ENCODE measurements at regions not wholly inside any gene's neighbourhood (a gene's known extent, or its start where the extent isn't known, plus 50 kb on each side); places are given as distances from the start of the nearest gene placed in this dataset.

GRCh38 chr5:159645179-159645846, 271.0 kb upstream of the ADRA1B start:
- TF ChIP-seq, protein P1, sequence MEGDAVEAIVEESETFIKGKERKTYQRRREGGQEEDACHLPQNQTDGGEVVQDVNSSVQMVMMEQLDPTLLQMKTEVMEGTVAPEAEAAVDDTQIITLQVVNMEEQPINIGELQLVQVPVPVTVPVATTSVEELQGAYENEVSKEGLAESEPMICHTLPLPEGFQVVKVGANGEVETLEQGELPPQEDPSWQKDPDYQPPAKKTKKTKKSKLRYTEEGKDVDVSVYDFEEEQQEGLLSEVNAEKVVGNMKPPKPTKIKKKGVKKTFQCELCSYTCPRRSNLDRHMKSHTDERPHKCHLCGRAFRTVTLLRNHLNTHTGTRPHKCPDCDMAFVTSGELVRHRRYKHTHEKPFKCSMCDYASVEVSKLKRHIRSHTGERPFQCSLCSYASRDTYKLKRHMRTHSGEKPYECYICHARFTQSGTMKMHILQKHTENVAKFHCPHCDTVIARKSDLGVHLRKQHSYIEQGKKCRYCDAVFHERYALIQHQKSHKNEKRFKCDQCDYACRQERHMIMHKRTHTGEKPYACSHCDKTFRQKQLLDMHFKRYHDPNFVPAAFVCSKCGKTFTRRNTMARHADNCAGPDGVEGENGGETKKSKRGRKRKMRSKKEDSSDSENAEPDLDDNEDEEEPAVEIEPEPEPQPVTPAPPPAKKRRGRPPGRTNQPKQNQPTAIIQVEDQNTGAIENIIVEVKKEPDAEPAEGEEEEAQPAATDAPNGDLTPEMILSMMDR (IDR thresholded peaks at IDR 0.05): no peak
- Histone ChIP-seq H3K36me3 (no peaks in the 10 kb centered on the region), H3K9me3 (no peaks in the 10 kb centered on the region), H3K27me3 (no peaks in the 10 kb centered on the region), H3K27ac (peak overlapping the region in 2 of 10 donors; percentile 1 to 17), H3K4me1 (peaks cover 0 to 17% (median 0%) of the 10 kb centered on the region in 9 donors), H3K4me3 (no peak overlapping the region)
- whole genome bisulfite sequencing, 2 donors: 61 to 71% methylated on average over 7 of the region's 7 CpGs
- ATAC-seq (peak in 3 of 8 donors; percentile 37 to 65 (median 44)), DNase-seq (no peak)
- intact Hi-C loops (cut with DNase I): loop anchor here in 2 of 10 donors (5.0 kb wide), 2 partner anchors 38 to 983 kb away; no protein-coding TSS in a partner anchor

DNA sequence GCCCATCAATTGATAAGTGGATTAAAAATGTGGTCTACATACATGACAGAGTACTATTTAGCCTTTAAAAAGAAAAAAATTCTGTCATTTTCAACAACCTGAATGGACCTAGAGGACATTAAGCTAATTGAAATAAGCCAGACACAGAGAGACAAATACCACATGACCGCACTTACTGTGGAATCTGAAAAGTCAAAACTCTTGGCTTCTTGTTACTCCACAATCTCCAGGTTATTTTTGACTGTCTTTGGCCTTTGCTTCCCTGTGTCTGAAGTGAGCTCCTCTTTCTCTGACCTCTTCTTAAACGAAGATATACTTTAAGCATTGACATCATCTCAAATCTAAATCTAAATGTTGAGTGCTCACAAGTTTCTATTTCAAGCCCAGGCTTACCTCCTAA, 265.5 kb upstream of the ADRA1B start:
- intact Hi-C loops (cut with DNase I): loop anchor here in 1 of 10 donors (10.0 kb wide), 2 partner anchors 136 to 206 kb away; no protein-coding TSS in a partner anchor
- TF ChIP-seq, protein P1 (IDR thresholded peaks at IDR 0.05): no peak
- peak overlapping the region in 8 of 10 donors; percentile 39 to 80 (median 64) for H3K27ac ChIP-seq

GRCh38 chr5:159655757-159656409, 260.4 kb upstream of the ADRA1B start:
- intact Hi-C loops (cut with DNase I): loop anchor here in 1 of 10 donors (10.0 kb wide), 2 partner anchors 141 to 211 kb away; no protein-coding TSS in a partner anchor
- Histone ChIP-seq H3K36me3 (no peaks in the 10 kb centered on the region), H3K4me1 (peaks cover 0 to 31% (median 4%) of the 10 kb centered on the region in 9 donors), H3K27me3 (no peaks in the 10 kb centered on the region), H3K4me3 (no peak overlapping the region), H3K9me3 (no peaks in the 10 kb centered on the region), H3K27ac (peak overlapping the region in 7 of 10 donors; percentile 38 to 84 (median 68))
- TF ChIP-seq, protein P1 (IDR thresholded peaks at IDR 0.05): no peak
- WGBS, 2 donors: 44 to 66% methylated on average over 3 of the region's 3 CpGs
- DNase-seq (peak in 1 of 2 donors; percentile 17), ATAC-seq (peak; percentile 29 to 87 (median 70))

More for the DNA sequence above, 265.5 kb upstream of the ADRA1B start:
- Histone ChIP-seq H3K27me3 (no peaks in the 10 kb centered on the region), H3K4me1 (peaks cover 0 to 10% (median 0%) of the 10 kb centered on the region in 9 donors), H3K4me3 (no peak overlapping the region), H3K9me3 (no peaks in the 10 kb centered on the region), H3K36me3 (no peaks in the 10 kb centered on the region)
- WGBS, 2 donors: 48 to 55% methylated on average over 2 of the region's 2 CpGs
- DNase-seq (no peak), ATAC-seq (peak in 7 of 8 donors; percentile 46 to 86 (median 82))

GRCh38 chr5:159657298-159657697, 259.0 kb upstream of the ADRA1B start:
- DNase-seq: no peak
- no peak overlapping the region for H3K4me3 ChIP-seq
- WGBS, 2 donors: 77 to 88% methylated on average over 4 of the region's 4 CpGs
- no peaks in the 10 kb centered on the region for H3K36me3 ChIP-seq
- no peaks in the 10 kb centered on the region for H3K9me3 ChIP-seq
- H3K27ac ChIP-seq: no peak overlapping the region
- peak in 1 of 8 donors; percentile 40 for ATAC-seq
- no peaks in the 10 kb centered on the region for H3K27me3 ChIP-seq
- peaks cover 0 to 25% (median 4%) of the 10 kb centered on the region in 9 donors for H3K4me1 ChIP-seq
- intact Hi-C loops (cut with DNase I): loop anchor here in 1 of 10 donors (10.0 kb wide), 2 partner anchors 142 to 212 kb away; no protein-coding TSS in a partner anchor
- TF ChIP-seq, protein P1 (IDR thresholded peaks at IDR 0.05): no peak

Measured in heart right ventricle (tissue), 16 donors.